ENCODE measurements at regions not wholly inside any gene's neighbourhood (a gene's known extent, or its start where the extent isn't known, plus 50 kb on each side); places are given as distances from the start of the nearest gene placed in this dataset.

DNA sequence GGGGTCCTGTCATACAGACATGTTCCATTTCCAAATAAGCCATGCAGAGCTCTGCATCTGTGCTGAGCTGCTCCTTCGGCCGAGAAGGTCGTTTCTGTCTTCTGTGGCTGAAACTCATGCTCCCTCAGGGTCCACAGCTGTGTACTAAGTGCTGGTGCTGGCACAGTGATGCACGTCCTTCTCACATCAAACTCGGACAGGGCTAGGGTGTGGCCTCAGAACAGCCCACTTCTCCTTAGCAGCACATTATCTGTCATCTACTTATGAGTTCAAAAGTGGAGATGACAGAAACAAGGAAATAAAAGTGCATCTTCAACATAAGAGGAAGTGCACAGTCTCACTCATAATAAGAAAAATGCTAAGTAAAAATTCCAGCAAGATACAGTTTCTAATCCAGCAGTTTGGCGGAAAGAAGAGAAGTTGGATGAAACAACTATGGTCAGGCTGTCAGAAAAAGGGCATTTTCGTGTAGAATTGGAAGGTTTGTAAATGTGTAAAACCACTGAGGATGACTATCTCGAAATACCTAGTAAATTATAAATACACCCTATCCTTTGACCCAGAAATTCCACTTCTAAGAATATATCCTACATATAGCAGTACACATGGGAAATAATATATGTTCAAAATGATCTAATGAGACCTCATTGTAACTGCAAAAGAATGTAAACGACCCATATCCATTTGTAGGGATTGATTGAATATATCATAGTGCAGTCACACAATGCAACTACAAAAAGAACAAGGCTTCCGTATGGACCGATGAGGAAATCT is 53.7 kb upstream of the APCDD1 start:
- no peak for DNase-seq (ENCODE audit: low spot score in 2 of 2)

DNA sequence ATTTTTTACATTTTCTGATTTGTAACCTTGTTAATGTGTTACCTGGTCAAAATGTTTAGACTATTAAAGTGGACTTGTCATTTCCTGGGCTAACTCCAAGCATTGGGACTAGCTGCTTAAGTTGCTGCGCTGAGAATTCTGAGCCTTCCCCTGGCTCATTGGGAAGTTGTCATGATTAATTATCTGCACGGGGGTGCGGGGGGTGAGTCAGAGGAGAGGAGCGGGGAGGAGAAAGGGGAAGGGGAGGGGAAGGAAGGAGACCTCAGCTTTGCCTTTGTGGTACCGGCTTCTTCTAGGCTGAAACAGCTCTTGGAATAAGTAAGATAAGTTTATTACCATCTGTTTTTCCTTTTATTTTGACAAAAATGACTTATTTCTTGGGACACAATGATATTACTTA is 52.9 kb upstream of the APCDD1 start:
- DNase-seq (ENCODE audit: low spot score in 2 of 2) (no peak), FAIRE-seq (no peak)

More for the DNA sequence above, 53.7 kb upstream of the APCDD1 start:
- no peak for FAIRE-seq

DNA sequence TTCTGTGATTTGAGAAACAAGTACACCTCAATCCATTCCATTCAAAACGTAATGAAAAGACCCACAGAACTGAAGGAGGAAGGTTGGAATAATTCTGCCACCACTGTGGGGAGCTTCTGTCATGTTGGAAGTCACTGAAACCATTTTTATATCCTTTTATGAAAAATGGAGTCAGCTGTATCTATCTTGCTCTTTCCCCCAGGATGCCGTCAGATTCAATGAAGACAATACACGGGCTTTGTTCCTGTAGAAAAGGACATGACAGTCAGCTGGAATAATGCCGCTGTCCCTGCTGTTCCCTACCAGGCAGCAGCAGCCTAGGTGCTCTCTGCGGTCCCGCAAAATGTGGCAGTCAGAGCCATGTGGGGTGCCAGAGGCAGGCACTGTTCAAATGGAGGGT is 52.5 kb upstream of the APCDD1 start:
- DNase-seq (ENCODE audit: low spot score in 2 of 2) (no peak), FAIRE-seq (no peak)

DNA sequence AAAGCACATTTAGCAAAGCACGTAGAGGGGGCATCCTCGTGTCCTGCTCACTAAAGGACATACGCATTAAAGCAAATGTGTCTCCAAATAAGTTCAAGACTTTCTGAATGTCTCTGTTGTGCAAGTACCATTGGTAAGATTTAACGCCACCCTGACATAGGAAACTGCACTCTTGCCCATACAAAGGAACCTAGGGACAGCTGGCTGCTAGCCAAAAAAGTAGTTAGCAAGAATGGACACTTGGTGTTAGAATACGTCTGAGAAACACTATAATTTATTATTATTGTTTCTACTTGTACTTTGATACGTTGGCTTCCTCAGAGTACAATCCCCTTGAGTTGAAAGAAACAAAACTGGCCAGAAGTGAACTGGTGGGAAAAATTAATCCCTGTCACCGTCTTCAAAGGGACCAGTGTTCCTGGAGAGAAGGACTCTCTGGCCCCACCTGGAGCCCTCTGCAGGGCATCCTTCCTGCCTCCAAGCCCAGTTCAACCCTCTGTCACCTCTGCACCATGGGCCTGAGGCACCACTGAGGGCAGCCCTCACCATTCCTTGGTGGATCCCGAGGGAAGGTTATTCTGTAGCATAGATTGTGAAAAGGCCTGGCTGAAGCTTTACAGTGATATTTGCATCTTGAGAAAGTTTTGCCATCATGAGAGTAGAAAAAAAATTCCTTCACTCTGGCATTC is 51.4 kb upstream of the APCDD1 start:
- no peak for DNase-seq (ENCODE audit: low spot score in 2 of 2)
- FAIRE-seq, result no peak

GRCh38 chr18:10403708-10404107 is 50.7 kb upstream of the APCDD1 start:
- FAIRE-seq (no peak), DNase-seq (ENCODE audit: low spot score in 2 of 2) (no peak)

- FAIRE-seq (no peak), DNase-seq (ENCODE audit: low spot score in 2 of 2) (no peak)
Measured at GRCh38 chr18:10404168-10404567, 50.3 kb upstream of the APCDD1 start.
